ENCODE measurements at regions not wholly inside any gene's neighbourhood (a gene's known extent, or its start where the extent isn't known, plus 50 kb on each side); places are given as distances from the start of the nearest gene placed in this dataset.

DNA sequence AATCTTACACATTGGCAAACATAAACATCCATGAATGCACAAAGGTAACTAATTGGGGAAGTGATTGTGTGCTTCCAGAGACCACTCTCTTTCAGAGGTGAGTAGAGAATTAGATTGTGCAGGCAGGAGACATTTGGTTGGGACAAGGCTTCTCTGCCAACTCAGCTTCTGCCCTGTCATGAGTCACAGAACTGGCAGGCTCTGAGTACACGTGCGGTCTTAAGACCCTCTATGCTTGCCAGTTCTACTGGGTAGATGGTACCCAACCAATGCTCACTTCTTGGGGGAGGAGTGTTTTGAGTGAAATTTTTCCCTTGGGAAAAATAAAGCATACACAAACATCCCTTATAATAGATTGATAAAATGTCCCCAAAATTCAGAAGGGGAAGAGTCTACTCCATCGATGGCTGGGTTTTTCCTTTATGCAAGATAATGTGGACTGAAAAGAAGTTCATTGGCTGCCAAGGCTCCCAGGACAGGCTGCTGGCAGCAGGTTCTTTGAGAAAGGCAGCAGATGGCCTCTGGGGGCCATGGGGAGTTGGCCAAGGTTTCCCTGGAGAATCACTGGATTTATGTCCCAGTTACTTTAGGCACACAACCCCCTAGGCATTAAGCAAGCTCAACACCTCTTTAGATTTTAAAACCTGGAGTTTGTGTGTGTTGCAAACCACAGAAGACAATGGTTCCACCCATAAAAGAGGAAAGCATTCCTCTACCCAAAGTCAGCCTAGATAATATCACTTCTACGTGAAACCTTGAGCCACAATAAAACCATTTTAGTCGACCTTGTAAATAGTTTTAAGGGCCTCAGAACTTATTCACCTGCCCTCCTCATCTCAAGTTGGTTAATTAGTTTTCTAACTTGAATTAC, 417.0 kb downstream of the TXNL1 start:
- no peak for DNase-seq (ENCODE audit: low read depth)
- H3K4me3 ChIP-seq (ENCODE audit: low read depth, low read length), result no peak overlapping the region
- TF ChIP-seq, protein P1, sequence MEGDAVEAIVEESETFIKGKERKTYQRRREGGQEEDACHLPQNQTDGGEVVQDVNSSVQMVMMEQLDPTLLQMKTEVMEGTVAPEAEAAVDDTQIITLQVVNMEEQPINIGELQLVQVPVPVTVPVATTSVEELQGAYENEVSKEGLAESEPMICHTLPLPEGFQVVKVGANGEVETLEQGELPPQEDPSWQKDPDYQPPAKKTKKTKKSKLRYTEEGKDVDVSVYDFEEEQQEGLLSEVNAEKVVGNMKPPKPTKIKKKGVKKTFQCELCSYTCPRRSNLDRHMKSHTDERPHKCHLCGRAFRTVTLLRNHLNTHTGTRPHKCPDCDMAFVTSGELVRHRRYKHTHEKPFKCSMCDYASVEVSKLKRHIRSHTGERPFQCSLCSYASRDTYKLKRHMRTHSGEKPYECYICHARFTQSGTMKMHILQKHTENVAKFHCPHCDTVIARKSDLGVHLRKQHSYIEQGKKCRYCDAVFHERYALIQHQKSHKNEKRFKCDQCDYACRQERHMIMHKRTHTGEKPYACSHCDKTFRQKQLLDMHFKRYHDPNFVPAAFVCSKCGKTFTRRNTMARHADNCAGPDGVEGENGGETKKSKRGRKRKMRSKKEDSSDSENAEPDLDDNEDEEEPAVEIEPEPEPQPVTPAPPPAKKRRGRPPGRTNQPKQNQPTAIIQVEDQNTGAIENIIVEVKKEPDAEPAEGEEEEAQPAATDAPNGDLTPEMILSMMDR (IDR thresholded peaks at IDR 0.05; ENCODE audit: control insufficient read depth, extremely low read depth, insufficient read depth), result no peak

DNA sequence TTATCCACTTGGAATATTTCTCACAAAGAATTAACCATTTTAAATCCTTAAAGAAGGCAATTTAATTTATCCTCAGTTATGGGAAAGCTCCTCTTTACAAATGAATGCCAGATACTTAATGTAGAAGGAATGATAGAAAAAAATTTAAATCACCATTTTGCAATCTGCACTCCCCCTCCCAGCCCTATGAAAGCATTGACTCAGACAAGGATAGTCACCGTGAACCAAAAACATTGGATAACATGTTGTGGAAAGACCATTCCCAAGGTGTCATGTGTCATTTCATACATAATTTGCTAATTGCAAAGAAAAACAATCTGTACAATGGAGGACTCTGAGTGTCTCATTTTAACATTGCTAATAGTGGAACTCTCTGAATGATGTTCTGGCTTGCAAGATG, 421.0 kb downstream of the TXNL1 start:
- DNase-seq (ENCODE audit: low read depth), result no peak
- no peak overlapping the region for H3K4me3 ChIP-seq (ENCODE audit: low read depth, low read length)
- TF ChIP-seq, protein P1 (IDR thresholded peaks at IDR 0.05; ENCODE audit: control insufficient read depth, extremely low read depth, insufficient read depth), result no peak

DNA sequence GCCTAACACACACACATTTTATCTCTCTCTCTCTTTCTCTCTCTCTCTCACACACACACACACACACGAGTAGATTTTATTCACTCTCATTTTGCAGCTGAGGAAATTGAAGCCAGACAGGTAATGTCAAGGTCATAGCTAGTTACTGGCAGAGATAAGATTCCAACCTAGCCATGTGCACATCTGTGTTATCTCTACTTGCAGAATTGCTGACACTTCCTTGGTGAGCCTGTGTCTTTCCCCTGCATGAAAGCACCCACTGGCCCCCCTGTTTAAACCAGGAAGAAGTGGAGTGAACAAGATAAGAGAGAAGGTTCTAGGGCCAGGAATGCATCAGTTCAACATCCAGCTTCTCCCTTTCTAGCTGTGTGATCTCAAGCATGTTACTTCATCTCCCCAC, 423.7 kb downstream of the TXNL1 start:
- no peak overlapping the region for H3K4me3 ChIP-seq (ENCODE audit: low read depth, low read length)
- DNase-seq (ENCODE audit: low read depth), result no peak
- TF ChIP-seq, protein P1 (IDR thresholded peaks at IDR 0.05; ENCODE audit: control insufficient read depth, extremely low read depth, insufficient read depth), result no peak

DNA sequence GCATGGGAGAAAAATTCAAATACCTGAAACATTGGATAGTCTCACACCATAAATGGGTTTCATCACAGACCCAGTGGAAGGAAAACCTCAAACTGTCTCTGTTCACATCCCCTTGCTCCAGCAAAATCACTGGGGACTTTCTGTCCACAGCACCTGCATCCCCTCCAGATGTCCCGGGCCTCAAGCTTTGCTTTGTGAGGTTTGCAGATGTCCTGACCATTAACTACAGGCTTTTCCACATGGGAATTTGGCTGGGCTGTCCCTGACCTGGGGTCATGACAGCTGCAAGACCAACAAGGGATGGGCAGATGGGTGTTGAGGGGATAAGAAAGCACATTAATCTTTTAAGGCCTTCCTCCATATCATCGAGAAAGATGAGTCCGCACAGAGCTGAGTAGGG, 427.9 kb downstream of the TXNL1 start:
- TF ChIP-seq, protein P1 (IDR thresholded peaks at IDR 0.05; ENCODE audit: control insufficient read depth, extremely low read depth, insufficient read depth), result no peak
- H3K4me3 ChIP-seq (ENCODE audit: low read depth, low read length), result no peak overlapping the region
- no peak for DNase-seq (ENCODE audit: low read depth)

DNA sequence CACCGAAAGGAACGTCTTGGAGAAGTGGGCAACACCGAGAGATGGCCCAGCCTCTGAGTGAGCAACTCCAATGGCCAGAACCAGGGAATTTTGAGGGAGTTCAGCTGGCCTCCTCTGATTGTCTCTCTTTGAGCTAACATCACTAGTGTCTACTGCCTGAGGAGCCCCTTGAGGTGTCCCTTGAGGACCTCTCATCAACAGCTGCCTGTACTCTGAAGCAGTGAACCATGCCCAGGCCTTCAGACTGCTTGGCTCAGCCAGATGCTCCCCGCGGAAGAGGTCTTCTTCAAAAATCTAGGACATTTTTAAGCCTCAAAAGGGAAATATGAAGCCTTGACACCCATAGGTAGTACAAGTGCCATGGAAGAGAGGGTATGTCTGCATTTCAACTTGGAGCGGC, 430.4 kb downstream of the TXNL1 start:
- no peak for DNase-seq (ENCODE audit: low read depth)
- H3K4me3 ChIP-seq (ENCODE audit: low read depth, low read length), result no peak overlapping the region
- TF ChIP-seq, protein P1 (IDR thresholded peaks at IDR 0.05; ENCODE audit: control insufficient read depth, extremely low read depth, insufficient read depth), result no peak

DNA sequence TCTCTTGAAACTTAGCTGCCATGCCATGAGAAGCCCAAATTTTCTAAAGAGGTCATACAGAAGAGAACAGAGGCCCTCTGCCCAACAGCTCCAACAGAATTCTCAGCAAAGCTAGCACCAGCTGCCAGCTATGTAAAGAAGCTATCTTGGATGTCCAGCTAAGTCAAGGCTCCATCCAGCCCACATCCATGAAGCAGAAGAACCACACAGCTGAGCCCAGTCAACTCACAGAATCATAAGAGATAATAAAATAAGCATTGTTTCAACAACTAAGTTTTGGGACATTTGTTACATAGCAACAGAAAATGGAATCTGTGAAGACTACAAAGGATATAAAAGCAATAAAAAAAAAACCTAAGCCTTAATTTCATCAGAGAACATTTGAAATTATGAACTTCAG, 434.3 kb downstream of the TXNL1 start:
- no peak overlapping the region for H3K4me3 ChIP-seq (ENCODE audit: low read depth, low read length)
- no peak for DNase-seq (ENCODE audit: low read depth)
- TF ChIP-seq, protein P1 (IDR thresholded peaks at IDR 0.05; ENCODE audit: control insufficient read depth, extremely low read depth, insufficient read depth), result no peak

DNA sequence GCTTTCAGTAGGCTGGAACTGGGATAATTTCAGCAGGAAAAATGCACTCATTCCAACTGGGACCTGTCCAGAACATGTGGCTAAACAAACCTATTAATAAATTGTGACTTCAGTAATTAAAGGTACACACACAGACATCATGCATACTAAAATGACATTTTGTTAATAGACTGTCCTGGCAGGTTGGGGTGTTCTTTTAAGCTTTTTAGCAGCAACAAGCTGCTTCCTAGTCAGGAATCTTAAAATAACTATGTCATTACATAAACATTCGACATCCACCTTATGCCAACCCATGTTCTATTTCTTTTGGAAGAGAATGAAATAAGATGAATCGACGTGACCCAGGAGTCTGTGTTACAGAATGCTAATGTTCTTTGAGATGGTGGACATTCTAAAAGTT, 435.7 kb downstream of the TXNL1 start:
- TF ChIP-seq, protein P1 (IDR thresholded peaks at IDR 0.05; ENCODE audit: control insufficient read depth, extremely low read depth, insufficient read depth), result no peak
- H3K4me3 ChIP-seq (ENCODE audit: low read depth, low read length), result no peak overlapping the region
- no peak for DNase-seq (ENCODE audit: low read depth)

Measured in LNCaP clone FGC (cell line).